ENCODE measurements at regions not wholly inside any gene's neighbourhood (a gene's known extent, or its start where the extent isn't known, plus 50 kb on each side); places are given as distances from the start of the nearest gene placed in this dataset.
A peak's percentile ranks its signal among the peaks of the same experiment; 100 is the strongest.

- Histone ChIP-seq H3K4me2 (ENCODE audit: low read length, poor library complexity, severe bottlenecking) (no peak overlapping the region), H3K9ac (ENCODE audit: low read length) (no peak overlapping the region), H4K8ac (ENCODE audit: low read length) (no peak overlapping the region), H4K91ac (ENCODE audit: low read length) (no peak overlapping the region), H3K4me1 (ENCODE audit: control insufficient read depth, insufficient read depth, low read depth, low read length) (peaks cover 2% of the 10 kb centered on the region), H2AFZ (ENCODE audit: low read depth, low read length) (no peak overlapping the region), H2BK120ac (ENCODE audit: low read depth, low read length) (no peak overlapping the region), H3K18ac (ENCODE audit: low read depth in 1 of 2, low read length in 2 of 2) (no peak overlapping the region), H2AK5ac (ENCODE audit: low read length, severe bottlenecking) (no peak overlapping the region), H3K79me1 (replicated peaks; ENCODE audit: low read length, poor library complexity, severe bottlenecking) (no peaks in the 10 kb centered on the region), H3K36me3 (ENCODE audit: control insufficient read depth in 1 of 2, insufficient read depth in 2 of 2, low read depth in 1 of 2, low read length in 2 of 2) (no peaks in the 10 kb centered on the region), H3K4ac (ENCODE audit: low read depth in 1 of 2, low read length in 2 of 2) (no peak overlapping the region), H2BK5ac (ENCODE audit: low read depth, low read length, poor library complexity, severe bottlenecking) (no peak overlapping the region), H2BK12ac (ENCODE audit: low read length in 2 of 2) (no peak overlapping the region), H3K4me3 (ENCODE audit: insufficient read depth in 1 of 2, low read depth in 1 of 2, low read length in 2 of 2) (no peak overlapping the region), H3K23ac (ENCODE audit: low read length in 2 of 2) (no peak overlapping the region), H3K27me3 (ENCODE audit: control insufficient read depth in 1 of 2, insufficient read depth in 1 of 2, low read length in 2 of 2) (peaks cover 7 to 18% of the 10 kb centered on the region in 2 experiments), H3K9me3 (ENCODE audit: control insufficient read depth, low read length) (no peaks in the 10 kb centered on the region), H2BK15ac (ENCODE audit: low read depth, poor library complexity, severe bottlenecking) (no peak overlapping the region), H3K27ac (ENCODE audit: low read length, poor library complexity, severe bottlenecking) (no peak overlapping the region), H3K14ac (ENCODE audit: low read length in 2 of 2) (no peak overlapping the region)
- DNase-seq, result no peak
- 89% methylated on average over 3 of the region's 6 CpGs for WGBS
These were observed 518.0 kb downstream of the REEP3 start for GRCh38 chr10:64039198-64039597.

GRCh38 chr10:64040781-64041180 is 519.6 kb downstream of the REEP3 start:
- no peak overlapping the region for H2BK12ac ChIP-seq (ENCODE audit: low read length in 2 of 2)
- H3K4ac ChIP-seq (ENCODE audit: low read depth in 1 of 2, low read length in 2 of 2), result no peak overlapping the region

GRCh38 chr10:64041185-64041988 is 520.2 kb downstream of the REEP3 start:
- H3K27ac ChIP-seq (ENCODE audit: low read length, poor library complexity, severe bottlenecking), result no peak overlapping the region
- no peak overlapping the region for H3K14ac ChIP-seq (ENCODE audit: low read length in 2 of 2)
- 75% methylated on average over 42 of the region's 43 CpGs for WGBS
- no peaks in the 10 kb centered on the region for H3K9me3 ChIP-seq (ENCODE audit: control insufficient read depth, low read length)
- peak overlapping the region in 1 of 2 experiments; percentile 71 for H3K4me3 ChIP-seq (ENCODE audit: insufficient read depth in 1 of 2, low read depth in 1 of 2, low read length in 2 of 2)
- no peak overlapping the region for H3K23ac ChIP-seq (ENCODE audit: low read length in 2 of 2)
- no peak overlapping the region for H2BK15ac ChIP-seq (ENCODE audit: low read depth, poor library complexity, severe bottlenecking)
- no peaks in the 10 kb centered on the region for H3K36me3 ChIP-seq (ENCODE audit: control insufficient read depth in 1 of 2, insufficient read depth in 2 of 2, low read depth in 1 of 2, low read length in 2 of 2)
- H2AK5ac ChIP-seq (ENCODE audit: low read length, severe bottlenecking), result no peak overlapping the region
- no peak overlapping the region for H3K4ac ChIP-seq (ENCODE audit: low read depth in 1 of 2, low read length in 2 of 2)
- no peaks in the 10 kb centered on the region for H3K79me1 ChIP-seq (replicated peaks; ENCODE audit: low read length, poor library complexity, severe bottlenecking)
- peaks cover 2% of the 10 kb centered on the region for H3K4me1 ChIP-seq (ENCODE audit: control insufficient read depth, insufficient read depth, low read depth, low read length)
- H2BK12ac ChIP-seq (ENCODE audit: low read length in 2 of 2), result no peak overlapping the region
- H2BK120ac ChIP-seq (ENCODE audit: low read depth, low read length), result no peak overlapping the region
- H3K4me2 ChIP-seq (ENCODE audit: low read length, poor library complexity, severe bottlenecking), result peak overlapping the region; percentile 58
- H4K8ac ChIP-seq (ENCODE audit: low read length), result no peak overlapping the region
- DNase-seq, result peak; percentile 63
- no peak overlapping the region for H3K18ac ChIP-seq (ENCODE audit: low read depth in 1 of 2, low read length in 2 of 2)
- peak overlapping the region; percentile 37 for H3K9ac ChIP-seq (ENCODE audit: low read length)
- no peak overlapping the region for H2BK5ac ChIP-seq (ENCODE audit: low read depth, low read length, poor library complexity, severe bottlenecking)
- no peak overlapping the region for H4K91ac ChIP-seq (ENCODE audit: low read length)
- H2AFZ ChIP-seq (ENCODE audit: low read depth, low read length), result no peak overlapping the region
- peaks cover 7 to 16% of the 10 kb centered on the region in 2 experiments for H3K27me3 ChIP-seq (ENCODE audit: control insufficient read depth in 1 of 2, insufficient read depth in 1 of 2, low read length in 2 of 2)

More at GRCh38 chr10:64040781-64041180, 519.6 kb downstream of the REEP3 start:
- Histone ChIP-seq H4K8ac (ENCODE audit: low read length) (no peak overlapping the region), H2BK15ac (ENCODE audit: low read depth, poor library complexity, severe bottlenecking) (no peak overlapping the region), H2AFZ (ENCODE audit: low read depth, low read length) (no peak overlapping the region), H3K14ac (ENCODE audit: low read length in 2 of 2) (no peak overlapping the region), H3K27me3 (ENCODE audit: control insufficient read depth in 1 of 2, insufficient read depth in 1 of 2, low read length in 2 of 2) (peaks cover 7 to 18% of the 10 kb centered on the region in 2 experiments), H3K18ac (ENCODE audit: low read depth in 1 of 2, low read length in 2 of 2) (no peak overlapping the region), H3K4me3 (ENCODE audit: insufficient read depth in 1 of 2, low read depth in 1 of 2, low read length in 2 of 2) (peak overlapping the region in 1 of 2 experiments; percentile 71), H2BK5ac (ENCODE audit: low read depth, low read length, poor library complexity, severe bottlenecking) (no peak overlapping the region), H3K4me1 (ENCODE audit: control insufficient read depth, insufficient read depth, low read depth, low read length) (peaks cover 2% of the 10 kb centered on the region), H3K79me1 (replicated peaks; ENCODE audit: low read length, poor library complexity, severe bottlenecking) (no peaks in the 10 kb centered on the region), H2BK120ac (ENCODE audit: low read depth, low read length) (no peak overlapping the region), H2AK5ac (ENCODE audit: low read length, severe bottlenecking) (no peak overlapping the region), H4K91ac (ENCODE audit: low read length) (no peak overlapping the region), H3K27ac (ENCODE audit: low read length, poor library complexity, severe bottlenecking) (no peak overlapping the region), H3K9me3 (ENCODE audit: control insufficient read depth, low read length) (no peaks in the 10 kb centered on the region), H3K4me2 (ENCODE audit: low read length, poor library complexity, severe bottlenecking) (no peak overlapping the region), H3K23ac (ENCODE audit: low read length in 2 of 2) (no peak overlapping the region), H3K9ac (ENCODE audit: low read length) (no peak overlapping the region), H3K36me3 (ENCODE audit: control insufficient read depth in 1 of 2, insufficient read depth in 2 of 2, low read depth in 1 of 2, low read length in 2 of 2) (no peaks in the 10 kb centered on the region)
- 30% methylated on average over 1 of the region's 2 CpGs for WGBS
- no peak for DNase-seq

- no peak overlapping the region for H3K4me2 ChIP-seq (ENCODE audit: low read length, poor library complexity, severe bottlenecking)
- no peak overlapping the region for H2BK12ac ChIP-seq (ENCODE audit: low read length in 2 of 2)
- no peak overlapping the region for H3K14ac ChIP-seq (ENCODE audit: low read length in 2 of 2)
- H2BK15ac ChIP-seq (ENCODE audit: low read depth, poor library complexity, severe bottlenecking), result no peak overlapping the region
- H3K18ac ChIP-seq (ENCODE audit: low read depth in 1 of 2, low read length in 2 of 2), result no peak overlapping the region
- H3K9me3 ChIP-seq (ENCODE audit: control insufficient read depth, low read length), result no peaks in the 10 kb centered on the region
- H3K36me3 ChIP-seq (ENCODE audit: control insufficient read depth in 1 of 2, insufficient read depth in 2 of 2, low read depth in 1 of 2, low read length in 2 of 2), result no peaks in the 10 kb centered on the region
- no peak overlapping the region for H2BK120ac ChIP-seq (ENCODE audit: low read depth, low read length)
- no peak for DNase-seq
- H2AK5ac ChIP-seq (ENCODE audit: low read length, severe bottlenecking), result no peak overlapping the region
- no peak overlapping the region for H3K23ac ChIP-seq (ENCODE audit: low read length in 2 of 2)
- H3K4me3 ChIP-seq (ENCODE audit: insufficient read depth in 1 of 2, low read depth in 1 of 2, low read length in 2 of 2), result no peak overlapping the region
- H3K79me1 ChIP-seq (replicated peaks; ENCODE audit: low read length, poor library complexity, severe bottlenecking), result no peaks in the 10 kb centered on the region
- H2AFZ ChIP-seq (ENCODE audit: low read depth, low read length), result no peak overlapping the region
- H4K8ac ChIP-seq (ENCODE audit: low read length), result no peak overlapping the region
- no peak overlapping the region for H3K27ac ChIP-seq (ENCODE audit: low read length, poor library complexity, severe bottlenecking)
- no peak overlapping the region for H3K9ac ChIP-seq (ENCODE audit: low read length)
- no peak overlapping the region for H2BK5ac ChIP-seq (ENCODE audit: low read depth, low read length, poor library complexity, severe bottlenecking)
- no peak overlapping the region for H3K4ac ChIP-seq (ENCODE audit: low read depth in 1 of 2, low read length in 2 of 2)
- 91% methylated on average over 18 of the region's 19 CpGs for WGBS
- no peak overlapping the region for H4K91ac ChIP-seq (ENCODE audit: low read length)
- peaks cover 2% of the 10 kb centered on the region for H3K4me1 ChIP-seq (ENCODE audit: control insufficient read depth, insufficient read depth, low read depth, low read length)
- H3K27me3 ChIP-seq (ENCODE audit: control insufficient read depth in 1 of 2, insufficient read depth in 1 of 2, low read length in 2 of 2), result peaks cover 5 to 11% of the 10 kb centered on the region in 2 experiments
These were observed 520.8 kb downstream of the REEP3 start for GRCh38 chr10:64041989-64042490.

Data from mesenchymal stem cell (in vitro differentiated cells and primary cell).